DMS153 (cell line): ENCODE measurements at regions not wholly inside any gene's neighbourhood (a gene's known extent, or its start where the extent isn't known, plus 50 kb on each side); places are given as distances from the start of the nearest gene placed in this dataset.
"Not testable (repeated sequence)": the region's sequence is repeated elsewhere in the genome, so short reads cannot be mapped to it uniquely, and the experiment has no call there.

Experiments
- DNase-seq: peaks from one replicate; lab custom pipeline; 2025; lab: John Stamatoyannopoulos, UW

DNA sequence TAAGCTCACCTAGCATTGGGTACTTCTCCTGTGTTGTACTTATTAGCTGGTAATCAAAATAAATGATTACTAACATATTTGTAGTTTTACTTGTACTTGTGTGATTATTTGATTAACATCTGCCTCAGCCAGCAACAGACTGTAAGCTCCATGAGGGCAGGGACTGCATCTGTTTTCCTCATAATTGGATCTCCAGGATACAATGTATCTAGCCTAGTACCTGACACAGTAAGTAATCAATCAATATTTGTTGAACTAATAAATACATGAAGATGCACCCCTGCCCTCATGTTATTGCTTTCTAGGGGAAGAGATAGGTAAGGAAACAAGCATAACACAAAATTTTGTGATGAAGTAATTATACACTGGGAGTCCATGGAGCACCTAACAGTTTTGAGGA lies 101.5 kb downstream of the TENT5C start:
- DNase-seq = no peak

- DNase-seq = no peak
These were observed 102.7 kb downstream of the TENT5C start for GRCh38 chr1:117708323-117709248.

- DNase-seq = no peak
These were observed 103.4 kb downstream of the TENT5C start for GRCh38 chr1:117709249-117709691.

DNA sequence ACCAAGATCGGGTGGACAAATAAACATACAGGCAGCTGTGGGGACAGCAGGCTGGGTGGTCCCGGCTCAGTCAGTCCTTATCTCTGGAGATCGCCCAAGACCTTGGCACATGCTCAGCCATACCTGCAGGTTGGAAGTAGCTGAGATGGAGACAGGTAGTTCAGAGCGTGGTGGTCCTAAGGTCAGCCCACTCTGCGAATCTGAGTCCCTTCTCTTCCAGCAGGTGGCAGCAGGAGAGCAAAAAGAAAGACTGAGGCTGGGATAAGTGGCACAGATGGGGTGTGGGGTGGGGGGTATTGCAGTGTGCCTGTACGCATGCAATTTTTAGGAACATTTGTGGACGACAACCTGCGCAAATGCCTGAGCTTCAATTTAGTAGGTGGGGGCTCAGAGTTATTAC lies 104.9 kb downstream of the TENT5C start:
- DNase-seq = no peak

- DNase-seq = no peak
These were observed 106.8 kb downstream of the TENT5C start for GRCh38 chr1:117712621-117713020.

DNA sequence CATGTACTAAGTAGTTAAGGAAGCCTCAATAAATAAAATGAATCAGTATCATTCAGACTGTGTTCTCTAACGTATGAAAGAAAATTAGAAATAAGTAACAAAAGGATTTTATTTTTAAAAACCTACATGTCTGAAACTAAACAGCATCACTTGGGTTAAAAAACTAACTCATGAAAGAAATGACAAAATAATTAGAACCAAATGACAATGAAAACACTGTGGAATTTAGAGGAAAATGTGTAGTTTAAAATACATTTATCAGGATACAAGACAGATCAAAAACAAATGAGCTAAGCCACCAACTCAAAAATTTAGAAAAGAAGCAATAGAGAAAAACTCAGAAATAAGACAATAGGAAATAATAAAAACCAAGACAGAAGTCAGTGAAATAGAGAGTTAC lies 108.7 kb downstream of the TENT5C start:
- DNase-seq = no peak

DNA sequence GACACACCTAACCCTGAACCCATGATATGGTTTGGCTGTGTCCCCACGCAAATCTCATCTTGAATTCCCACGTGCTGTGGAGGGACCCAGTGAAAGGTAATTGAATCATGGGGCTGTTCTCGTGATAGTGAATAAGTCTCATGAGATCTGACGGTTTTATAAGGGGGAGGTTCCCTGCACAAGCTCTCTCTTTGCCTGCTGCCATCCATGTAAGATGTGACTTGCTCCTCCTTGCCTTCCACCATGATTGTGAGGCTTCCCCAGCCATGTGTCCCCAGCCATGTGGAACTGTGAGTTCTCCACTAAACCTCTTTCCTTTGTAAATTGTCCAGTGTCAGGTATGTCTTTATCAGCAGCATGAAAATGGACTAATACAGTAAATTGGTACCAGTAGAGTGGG lies 110.2 kb downstream of the TENT5C start:
- DNase-seq = not testable (repeated sequence)

- DNase-seq = not testable (repeated sequence)
These were observed 112.1 kb downstream of the TENT5C start for GRCh38 chr1:117717980-117718379.

- DNase-seq = not testable (repeated sequence)
These were observed 112.7 kb downstream of the TENT5C start for GRCh38 chr1:117718596-117718995.

DNA sequence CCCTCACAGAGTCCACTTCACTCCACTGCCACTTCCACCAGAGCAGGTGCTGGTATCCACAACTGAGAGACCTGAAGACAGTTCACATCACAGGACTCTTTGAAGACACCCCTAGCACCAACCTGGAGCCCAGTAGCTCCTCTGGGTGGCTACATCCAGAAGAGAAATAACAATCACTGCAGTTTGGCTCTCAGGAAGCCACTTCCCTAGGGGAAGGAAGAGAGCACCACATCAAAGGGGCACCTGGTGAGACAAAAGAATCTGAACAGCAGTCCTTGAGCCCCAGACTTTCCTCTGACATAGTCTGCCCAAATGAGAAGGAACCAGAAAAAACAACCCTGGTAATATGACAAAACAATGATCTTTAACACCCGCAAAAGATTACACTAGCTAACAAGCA lies 113.2 kb downstream of the TENT5C start:
- no peak for DNase-seq

DNA sequence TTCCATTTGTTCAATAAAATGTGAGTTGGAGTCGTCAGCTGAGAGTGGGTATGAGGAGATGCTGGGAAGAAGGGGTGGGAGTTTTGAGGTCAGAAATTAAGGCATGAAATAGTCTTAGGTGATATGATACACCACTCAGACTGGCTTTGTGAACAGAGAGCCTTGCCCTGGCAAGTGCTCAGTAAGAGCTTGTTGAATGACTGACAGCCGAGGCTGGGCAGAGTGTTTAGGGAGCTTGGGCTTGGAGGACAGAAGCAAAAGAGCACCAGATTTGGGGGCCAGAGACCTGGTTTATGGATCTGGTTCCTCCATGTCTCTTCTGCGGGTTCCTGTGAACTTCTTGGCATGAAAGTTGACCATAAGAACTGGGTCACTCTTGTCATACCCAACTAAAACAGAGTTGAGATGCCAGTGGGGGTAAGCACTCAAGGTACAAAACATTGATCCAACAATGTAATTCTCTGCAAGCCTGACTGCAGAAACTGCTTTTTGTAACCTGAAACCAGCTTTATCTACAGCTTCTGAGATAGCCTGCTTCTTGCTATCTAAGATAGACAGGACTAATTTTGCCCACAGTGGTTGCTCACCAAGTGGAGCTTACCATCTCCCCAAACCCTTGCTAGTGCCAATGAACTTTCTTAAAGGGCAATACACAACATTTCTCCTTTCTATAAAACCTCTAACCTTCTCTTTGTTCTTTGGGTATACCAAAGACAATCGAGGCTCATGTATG lies 126.4 kb downstream of the TENT5C start:
- DNase-seq = no peak

GRCh38 chr1:117732956-117733355 lies 127.1 kb downstream of the TENT5C start:
- no peak for DNase-seq

GRCh38 chr1:117734403-117734802 lies 128.6 kb downstream of the TENT5C start:
- no peak for DNase-seq

DNA sequence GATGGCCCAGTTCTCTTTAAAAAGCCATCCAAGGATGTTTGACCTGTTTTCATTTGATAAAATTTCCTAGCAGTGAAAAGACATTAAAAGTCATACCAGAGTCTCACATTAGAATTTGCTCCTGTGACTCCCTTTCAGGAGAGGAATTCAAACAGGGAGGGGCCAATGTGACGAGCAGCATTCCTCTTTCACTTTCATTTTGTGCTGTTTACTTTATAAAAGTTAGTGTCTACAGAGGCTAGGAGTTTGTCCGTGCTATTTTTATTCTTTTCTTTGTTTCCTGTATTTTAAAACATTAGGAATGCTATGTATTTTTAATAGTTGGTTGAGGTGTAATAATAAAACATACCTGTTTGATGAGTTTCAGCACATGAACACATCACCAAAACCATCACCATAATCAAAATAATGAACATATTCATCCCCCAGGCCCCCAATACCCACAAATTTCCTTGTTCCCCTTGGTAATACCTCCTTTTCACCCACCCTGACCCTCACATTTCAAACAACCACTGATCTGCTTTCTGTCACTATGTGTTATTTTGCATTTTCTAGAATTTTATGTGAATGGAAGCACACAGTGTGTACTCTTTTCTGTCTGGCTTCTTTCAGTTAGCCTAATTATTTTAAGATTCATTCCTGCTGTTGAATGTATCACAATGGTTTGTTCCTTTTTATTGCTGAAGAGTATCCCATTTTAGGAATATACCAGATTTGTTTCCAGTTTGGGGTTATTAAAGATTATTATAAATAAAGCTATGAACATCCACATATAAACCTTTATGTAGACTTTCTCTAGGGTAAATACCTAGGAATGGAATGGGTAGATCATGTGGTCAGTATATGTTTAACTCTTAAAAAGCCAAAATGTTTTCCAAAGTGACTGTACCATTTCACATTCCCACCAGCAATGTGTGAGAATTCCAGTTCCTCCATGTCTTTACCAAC lies 129.5 kb downstream of the TENT5C start:
- DNase-seq = no peak

GRCh38 chr1:117739504-117739903 lies 133.7 kb downstream of the TENT5C start:
- no peak for DNase-seq

DNA sequence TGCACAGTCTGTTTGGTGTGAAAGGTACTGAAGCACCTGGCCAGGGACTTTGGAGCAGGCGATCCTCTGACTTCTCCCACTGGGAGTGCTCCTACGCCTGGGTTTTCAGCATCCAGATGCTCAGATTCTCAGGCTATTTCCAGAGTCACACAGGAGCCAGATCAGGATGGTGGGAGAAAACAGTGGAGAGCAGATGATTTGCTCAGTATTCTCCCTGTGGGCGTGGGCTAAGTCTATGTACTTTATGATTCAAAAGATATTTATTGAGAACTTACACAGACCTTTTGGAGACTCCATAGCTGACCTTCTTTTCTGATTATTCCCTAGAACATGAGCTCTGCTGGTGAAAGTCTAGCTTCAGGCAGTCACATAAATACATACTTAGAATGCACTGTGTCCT lies 134.6 kb downstream of the TENT5C start:
- no peak for DNase-seq

- not testable (repeated sequence) for DNase-seq
These were observed 140.7 kb downstream of the TENT5C start for GRCh38 chr1:117746565-117746964.

DNA sequence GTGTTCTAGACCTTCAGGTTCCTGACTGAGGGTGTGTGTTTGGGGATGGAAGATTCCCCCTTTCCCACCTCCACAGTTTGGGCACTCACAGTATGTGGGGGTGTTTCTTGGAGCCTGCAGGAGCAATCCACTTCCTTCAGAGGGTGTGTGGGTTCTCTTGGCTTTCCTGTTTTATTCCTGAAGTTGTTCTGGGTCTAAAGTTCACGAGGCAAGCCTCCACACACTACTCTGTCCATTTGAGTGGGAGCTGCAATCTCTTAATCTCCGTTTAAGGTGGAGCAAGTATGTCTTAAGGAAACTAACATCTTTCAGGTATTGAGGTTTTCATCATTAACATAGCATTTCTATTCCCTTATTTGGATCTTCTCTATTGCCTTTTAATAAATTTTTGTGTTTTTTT lies 141.8 kb downstream of the TENT5C start:
- DNase-seq = no peak

- no peak for DNase-seq
These were observed 145.5 kb downstream of the TENT5C start for GRCh38 chr1:117751321-117751720.

DNA sequence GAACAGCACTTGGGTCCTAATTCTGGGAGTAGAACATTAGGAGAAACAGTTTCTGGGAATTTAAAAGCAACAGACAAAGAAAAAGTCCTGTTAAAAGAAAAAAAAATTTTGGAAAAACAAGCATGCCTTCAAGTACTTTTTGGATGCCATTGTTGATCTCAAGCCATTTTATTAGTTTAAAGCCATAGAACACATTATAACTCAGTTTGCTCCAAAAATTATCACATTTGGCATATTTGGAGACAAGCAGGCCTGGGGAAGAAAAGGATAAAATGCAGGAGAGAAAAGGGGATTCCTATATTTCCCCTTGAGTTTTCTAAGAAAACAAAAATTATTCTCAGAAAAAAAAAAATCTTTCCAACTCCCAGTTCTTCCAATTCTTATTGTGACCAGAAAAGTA lies 146.8 kb downstream of the TENT5C start:
- DNase-seq = no peak

DNA sequence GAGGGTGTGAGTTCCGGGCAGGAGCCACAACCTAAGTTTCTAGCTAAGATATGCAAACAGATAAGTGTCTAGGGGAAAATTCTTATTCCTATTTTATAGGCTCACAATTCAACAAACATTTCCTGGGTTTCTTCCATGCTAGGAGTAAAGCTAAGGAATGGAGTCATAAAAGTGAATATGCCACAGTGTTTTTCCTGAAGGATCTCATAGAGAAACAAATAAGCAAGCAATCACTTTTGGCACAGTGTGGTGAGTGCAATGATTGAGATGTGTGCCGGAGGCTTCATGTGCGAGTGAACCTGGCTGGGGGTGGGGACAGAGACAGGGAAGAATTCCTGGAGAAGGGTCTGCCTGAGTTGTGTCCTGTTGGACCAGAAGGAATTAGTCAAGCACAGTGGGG lies 147.4 kb downstream of the TENT5C start:
- no peak for DNase-seq

GRCh38 chr1:117753652-117754051 lies 147.8 kb downstream of the TENT5C start:
- DNase-seq = no peak
